ENCODE measurements at regions not wholly inside any gene's neighbourhood (a gene's known extent, or its start where the extent isn't known, plus 50 kb on each side); places are given as distances from the start of the nearest gene placed in this dataset.

DNA sequence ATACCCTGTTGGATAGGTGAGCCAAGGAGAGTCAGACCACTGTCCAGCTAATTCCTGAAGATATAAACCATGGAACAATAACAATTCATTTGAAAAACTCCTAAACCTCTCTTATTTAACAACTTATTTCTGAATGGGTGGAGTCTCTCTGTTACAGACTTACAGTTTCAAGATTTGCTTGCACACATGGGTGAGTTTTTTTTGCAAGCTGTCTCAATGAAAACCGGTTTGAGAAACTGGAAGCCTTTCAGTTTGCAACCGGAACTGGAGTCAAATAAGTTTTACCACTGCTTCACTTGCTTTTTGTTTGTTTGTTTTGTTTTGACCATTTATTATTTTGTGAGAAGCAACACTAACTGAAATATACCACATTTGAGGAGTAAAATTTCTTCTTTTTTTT lies 243.8 kb downstream of the MTERF1 start:
- DNase-seq, result no peak

DNA sequence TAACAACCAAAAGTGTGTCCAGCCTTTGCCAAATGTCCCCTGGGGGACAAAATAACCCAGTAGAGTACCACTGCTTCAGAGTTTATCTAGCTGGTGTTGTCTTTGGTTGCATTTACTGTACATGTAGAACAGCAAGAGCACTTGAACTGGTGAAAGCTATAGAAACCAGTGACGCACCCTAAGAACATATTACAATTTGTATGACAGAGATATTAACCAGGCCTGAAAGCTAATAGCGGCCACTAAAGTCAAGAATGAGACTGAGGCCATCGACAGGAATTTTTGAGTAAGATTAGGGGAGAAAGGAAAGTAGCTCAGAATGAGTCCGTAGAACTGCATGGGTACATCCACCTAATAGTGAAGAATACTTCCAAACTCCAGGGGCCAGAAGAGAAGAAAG lies 236.2 kb downstream of the MTERF1 start:
- no peak for DNase-seq

DNA sequence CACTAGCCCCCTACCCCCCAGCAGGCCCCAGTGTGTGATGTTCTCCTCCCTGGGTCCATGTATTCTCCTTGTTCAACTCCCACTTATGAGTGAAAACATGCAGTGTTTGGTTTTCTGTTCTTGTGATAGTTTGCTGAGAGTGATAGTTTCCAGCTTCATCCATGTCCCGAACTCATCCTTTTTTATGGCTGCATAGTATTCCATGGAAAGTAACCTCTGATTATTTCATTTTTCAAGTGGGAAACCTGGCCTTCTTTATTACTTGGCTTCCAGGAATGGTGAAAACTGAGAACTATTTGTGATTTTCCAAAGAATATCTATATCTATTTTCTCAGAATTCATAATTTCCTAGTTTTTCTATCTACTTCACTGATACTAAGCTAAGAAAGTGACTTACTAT lies 235.0 kb downstream of the MTERF1 start:
- DNase-seq, result no peak

DNA sequence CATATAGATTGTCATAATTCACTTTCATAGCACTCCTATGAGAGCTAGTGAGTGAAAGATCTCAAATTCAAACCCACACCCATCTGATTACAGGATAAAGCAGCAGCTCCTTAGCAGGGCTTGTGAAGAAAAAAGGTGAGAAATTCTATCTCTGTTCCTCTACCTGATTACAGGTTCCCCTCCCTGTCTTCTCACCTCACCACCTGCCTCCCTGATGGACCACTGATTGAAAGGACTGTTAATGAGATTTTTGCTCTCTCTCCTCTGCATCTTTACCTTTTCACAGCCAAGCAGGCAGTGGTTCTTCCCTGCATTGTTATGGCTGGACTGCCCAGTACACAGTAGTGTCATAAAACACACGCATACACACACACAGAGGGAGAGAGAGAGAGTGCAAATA lies 228.5 kb downstream of the MTERF1 start:
- no peak for DNase-seq

DNA sequence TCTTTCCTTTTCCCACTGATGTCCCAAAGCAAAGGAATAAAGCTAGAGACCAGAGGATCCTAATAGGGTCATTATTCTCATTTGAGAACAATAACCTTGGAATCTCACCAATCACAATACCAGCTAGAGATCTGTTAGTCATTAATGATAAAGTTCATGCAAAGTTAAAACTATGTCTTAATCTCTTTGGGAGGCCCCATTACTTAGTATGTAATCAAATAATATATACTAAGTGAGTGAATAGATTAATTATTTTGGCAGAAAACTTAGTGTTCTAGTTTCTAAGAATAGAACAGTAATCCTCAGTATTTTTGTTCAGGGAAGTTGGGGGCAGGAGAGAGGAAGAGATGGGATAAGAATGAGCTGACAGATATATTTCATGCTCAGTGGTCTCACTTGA lies 227.2 kb downstream of the MTERF1 start:
- DNase-seq, result no peak

DNA sequence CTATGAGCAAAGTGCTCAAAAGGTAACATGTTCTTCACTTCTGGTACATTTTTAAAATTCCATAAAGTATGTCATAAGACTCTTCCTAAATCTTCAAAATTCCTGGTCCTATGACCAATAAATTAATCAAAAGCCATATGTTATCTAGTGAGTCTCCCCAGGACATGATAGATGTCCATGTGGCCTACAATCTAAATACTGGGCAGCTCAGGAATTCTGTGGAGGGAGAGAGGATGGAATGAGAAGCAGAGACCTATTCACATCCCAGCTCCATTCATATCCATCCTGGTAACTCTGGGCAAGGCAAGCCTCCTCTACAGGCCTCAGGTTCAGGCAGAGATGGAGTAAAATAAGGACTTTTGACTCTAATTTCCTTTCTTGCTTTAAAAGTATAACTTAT lies 224.8 kb downstream of the MTERF1 start:
- DNase-seq, result no peak

DNA sequence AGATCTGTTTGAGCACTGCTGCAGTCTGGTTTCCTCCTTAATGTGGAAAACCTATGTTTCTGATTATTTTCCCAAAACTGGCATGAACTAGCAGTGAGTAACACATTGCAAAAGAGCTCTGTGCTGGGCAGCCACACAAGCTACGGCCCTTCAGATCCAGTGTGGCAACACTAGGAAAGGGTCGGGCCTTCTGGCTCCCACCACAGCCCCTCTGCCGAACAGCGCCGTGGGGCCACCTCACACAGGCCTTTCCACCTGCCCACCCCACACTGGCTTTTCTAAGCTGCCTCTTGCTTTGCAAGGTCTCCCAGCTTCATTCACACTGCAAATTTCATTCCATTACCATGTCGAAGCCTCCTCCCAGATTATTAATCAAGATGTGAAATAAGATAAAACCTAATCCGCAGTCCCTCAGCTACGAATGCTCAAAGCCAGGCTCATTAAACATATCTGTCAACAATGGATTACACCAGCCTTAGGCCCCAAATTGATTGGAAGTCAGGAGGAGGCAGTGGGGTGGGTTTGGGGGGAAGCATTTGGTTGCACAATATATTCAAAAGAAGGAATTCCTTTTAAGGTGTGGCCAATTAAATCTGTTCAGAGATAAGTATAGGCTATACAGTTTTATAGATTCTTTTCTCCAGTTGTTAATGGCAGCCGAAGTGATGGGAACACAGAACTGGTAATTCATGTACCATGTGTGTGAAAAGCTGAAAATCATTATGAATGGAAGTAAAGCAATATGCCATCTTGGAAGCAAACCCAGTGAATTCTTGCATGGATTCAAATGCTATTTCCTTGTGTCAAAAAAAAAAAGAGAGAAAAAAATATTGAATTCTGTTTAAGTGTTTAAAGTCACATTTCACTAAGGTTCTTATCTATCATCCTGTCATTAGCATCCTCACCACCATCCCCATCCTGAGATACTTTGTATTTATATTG lies 223.7 kb downstream of the MTERF1 start:
- DNase-seq, result no peak

DNA sequence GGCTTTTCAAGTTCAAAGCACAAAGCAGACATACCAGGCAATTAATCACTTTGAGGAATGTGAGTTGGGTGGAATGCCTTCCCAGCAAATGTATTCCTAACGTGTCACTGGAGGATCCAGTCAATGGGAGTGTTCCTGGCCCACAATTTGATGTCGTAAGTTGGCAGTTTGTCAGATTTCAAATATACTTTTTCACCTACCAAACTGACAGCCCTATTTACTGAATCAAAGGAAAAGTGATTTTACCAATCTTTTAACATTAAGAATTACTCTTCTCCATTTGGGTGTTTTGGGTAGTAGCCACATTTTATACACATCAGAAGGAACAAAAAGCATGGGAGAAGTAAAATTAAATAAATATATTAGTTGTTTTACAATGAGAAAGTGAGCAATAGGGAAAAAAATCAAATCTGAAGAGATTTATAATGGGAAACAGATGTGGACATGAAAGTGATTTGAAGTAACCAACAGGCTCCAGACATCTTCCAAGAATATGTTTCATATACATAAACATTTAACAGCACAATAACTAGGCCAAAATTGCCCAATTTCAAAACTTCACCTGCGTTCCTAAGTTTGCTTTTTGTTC lies 222.9 kb downstream of the MTERF1 start:
- no peak for DNase-seq

DNA sequence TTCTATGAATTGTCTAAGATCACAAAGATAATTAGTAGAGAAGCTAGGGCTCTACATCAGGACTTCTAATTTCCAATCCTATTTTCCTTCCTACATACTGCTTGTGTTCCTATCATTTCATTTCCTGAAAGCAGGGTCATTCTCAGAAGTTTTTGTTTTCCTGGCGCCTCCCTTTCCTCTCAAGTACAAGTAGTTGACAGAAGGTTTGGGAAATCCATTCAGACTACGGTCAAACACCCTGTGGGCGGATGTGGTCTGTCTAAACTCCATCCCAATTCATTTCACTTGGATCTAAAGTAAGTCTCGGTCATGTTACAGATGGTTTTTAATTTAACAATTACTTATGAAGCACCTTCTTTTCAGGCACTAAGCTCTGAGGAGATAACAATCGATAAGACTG lies 221.4 kb downstream of the MTERF1 start:
- no peak for DNase-seq

DNA sequence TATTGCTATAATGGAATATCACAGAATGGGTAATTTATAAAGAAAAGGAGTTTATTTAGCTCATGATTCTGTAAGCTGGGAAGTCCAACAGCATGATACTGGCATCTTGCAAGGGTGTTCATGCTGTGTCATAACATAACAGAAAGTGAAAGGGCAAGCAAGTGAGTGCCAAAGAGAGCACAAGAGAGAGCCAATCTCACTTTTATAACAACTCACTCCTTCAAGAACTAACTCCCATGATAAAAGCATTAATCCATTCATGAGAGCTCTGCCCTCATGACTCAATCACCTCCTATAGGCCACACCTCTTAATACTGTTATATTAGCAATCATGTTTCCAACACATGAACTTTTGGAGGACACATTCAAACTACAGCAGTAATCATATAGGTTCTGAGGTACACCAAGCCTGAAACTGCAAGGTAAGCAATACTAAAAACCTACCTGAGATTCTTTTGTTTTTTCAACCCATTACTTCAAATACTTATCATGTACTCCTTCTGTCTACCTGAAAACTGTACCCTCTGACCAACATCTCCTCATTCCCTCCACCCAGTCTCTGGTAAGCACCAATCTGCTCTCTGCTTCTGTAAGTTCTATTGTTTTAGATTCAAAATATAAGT lies 219.7 kb downstream of the MTERF1 start:
- DNase-seq, result no peak

DNA sequence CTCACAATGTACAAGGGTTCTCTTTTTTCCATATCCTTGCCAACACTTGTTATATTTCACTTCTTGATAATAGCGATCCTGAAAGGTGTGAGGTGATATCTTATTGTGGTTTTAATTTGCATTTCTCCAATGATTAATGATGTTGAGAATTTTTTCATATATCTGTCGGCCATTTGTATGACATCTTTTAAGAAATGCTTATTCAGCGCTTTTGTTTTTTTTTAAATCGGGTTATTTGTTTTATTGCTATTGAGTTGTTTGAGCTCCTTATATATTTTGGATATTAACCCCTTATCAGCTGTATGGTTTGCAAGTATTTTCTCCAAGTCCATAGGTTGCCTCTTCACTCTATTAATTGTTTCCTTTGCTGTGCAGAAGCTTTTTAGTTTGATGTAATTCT lies 218.8 kb downstream of the MTERF1 start:
- DNase-seq, result no peak

DNA sequence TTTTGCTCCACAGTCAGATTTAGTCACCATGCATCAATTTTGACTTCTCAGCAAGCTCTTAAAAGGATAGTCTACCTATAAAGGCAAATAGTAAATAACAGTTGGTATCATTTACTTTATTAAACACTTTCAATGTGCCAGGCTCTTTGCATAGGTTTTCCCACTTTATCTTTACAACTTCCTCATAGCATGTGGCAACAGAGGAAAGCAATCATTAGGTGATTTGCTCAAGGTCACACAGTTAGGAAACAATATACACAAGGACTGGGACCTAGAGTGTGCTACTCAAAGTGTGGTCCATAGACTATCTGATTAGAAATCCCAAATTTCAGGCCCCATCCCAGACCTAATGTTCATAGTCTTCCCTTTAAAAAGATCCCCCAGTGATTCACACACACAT lies 212.3 kb downstream of the MTERF1 start:
- DNase-seq, result no peak

DNA sequence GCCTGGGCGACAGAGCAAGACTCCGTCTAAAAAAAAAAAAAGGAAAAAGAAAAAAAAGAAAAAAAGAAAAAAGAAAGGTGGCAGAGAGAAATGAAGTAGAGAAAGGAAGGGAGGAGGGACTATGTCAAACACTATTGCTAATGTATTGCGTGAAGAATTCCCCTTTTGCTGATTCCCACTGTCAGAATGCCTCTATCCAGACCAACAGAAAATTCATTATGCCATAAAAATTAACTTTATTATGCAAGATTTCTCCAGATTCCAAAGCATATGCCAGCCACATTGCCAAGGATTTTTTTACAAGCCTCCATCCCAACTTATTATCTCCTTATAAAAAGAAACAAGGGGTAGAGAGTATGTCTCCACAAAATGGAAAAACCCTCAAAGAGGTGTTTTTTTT lies 209.3 kb downstream of the MTERF1 start:
- DNase-seq, result no peak

DNA sequence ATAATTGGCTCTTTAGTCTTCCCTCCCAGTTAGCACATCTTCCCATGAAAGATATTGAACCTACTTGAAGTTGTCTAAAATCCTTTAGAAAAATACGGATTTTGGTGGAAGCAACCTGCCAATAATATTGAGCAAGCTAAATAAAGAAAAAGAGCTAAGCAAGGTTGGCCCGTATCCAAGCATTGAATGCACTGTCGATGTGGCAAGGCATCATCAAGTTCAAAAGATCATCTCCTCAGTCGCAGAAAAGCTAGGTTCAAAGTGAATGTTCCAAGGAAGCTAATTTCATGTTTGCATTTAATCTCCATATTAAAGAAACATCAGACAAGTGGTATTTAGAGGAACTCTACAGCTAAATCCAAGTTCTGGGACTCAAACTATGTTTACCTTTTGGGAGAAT lies 206.0 kb downstream of the MTERF1 start:
- DNase-seq, result no peak

DNA sequence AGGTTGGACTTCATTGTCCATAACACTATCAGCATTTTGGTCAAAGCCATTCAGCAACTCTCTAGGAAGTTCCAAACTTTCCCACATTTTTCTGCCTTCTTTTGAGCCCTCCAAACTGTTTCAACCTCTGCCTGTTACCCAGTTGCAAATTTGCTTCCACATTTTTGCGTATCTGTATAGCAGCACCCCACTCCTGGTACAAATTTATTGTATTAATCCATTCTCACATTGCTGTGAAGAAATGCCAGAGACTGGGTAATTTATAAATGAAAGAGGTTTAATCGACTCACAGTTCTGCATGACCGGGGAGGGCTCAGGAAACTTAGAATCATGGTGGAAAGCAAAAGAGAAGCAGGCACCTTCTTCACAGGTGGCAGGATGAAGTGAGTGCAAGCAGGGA lies 198.8 kb downstream of the MTERF1 start:
- DNase-seq, result no peak

DNA sequence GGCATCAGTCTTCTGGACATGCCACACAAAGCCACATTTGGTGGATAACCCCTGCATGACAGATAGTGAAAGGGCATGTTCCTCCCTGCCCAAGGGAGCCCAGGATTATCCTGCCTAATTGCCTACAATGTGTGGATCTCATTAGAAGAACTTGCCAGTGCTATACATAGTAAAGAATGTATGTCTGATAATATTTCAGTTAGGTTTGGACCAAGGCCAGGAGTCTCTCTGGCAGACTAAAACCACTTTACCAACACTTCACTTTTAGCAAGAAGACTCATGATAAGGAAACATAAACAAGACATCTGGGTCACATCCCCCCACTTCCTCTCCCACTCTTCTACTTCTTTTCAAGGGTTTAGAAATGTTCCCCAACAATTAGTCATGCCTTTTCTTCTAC lies 196.7 kb downstream of the MTERF1 start:
- DNase-seq, result peak in 1 of 2 experiments; percentile 10

DNA sequence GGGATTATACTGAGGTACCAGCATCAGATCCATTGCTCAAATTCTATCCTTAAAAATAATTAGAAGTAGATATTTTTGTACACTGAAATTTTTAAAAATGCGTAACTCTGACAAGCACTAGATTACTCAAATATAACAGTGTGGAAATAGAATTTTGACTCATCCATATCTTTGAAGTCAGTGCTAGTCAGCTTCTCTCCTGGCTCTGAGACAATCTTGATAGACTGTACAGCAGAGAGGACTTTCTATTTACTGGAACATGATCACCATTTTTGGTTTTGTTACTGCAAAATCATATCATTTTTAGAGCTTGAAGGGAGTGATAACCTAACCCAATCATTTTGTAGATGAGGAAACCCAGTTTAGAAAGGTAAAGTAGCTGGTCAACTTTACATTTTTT lies 195.0 kb downstream of the MTERF1 start:
- no peak for DNase-seq

DNA sequence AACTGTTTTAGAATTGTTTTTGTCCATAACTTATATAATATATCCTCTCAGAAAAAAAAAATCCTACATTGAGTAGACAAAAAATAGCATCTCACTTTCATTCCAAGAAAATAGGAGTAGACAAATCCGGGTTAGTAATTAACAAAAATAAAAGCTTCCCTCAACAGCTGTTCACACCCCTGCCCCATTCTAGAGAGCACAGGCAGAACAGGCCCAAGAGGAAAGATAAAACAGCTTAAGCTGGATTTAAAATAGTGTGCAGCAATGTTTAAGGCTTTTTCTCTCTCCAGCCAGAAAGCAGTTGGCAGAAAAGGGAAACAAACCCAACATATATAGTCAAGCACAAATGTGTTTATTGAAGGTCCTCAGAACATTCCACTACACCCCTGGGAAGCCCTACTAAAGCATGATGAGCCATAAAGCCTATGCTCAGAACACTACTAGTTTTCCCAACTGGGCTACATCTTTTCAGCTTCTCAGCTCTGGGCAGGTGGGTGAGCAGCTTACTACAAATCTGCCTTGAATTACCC lies 189.9 kb downstream of the MTERF1 start:
- no peak for DNase-seq

DNA sequence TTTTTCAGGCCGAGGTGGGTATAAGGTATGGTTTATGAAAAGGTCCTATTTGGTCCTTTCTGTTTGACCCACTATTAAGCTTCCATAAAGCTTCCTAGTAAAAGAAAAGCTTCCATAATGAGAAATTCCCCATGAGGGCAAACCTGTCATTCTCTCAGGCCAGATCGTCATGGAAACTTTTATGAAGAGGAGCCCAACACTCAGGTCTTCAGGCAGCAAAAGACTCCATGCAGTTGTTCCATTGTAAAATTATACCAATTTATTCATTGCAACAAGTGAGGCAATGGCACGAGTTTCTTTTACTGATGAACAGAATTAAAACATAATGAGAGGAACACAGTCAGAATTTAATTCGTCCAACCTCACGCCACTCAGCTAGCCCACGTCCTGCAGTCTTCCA lies 188.6 kb downstream of the MTERF1 start:
- DNase-seq, result no peak

DNA sequence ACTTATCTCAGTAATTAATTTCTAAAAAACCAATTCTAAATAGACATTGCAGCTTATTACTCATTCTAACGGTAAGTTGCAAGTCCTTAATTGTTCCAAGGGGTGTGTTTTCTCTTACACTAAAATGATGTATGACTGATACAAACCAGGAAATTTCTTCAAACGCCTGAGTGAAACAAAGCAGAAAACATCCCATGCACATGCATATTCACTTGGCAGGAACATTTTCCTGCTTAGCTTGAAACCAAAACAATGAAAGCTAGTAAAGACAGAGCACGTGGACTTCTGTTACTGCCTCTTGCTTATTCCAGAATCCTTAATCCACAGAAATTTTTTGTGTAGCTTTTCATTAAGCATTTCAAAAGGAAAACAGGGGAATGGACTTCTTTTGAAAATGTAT lies 187.7 kb downstream of the MTERF1 start:
- no peak for DNase-seq

DNA sequence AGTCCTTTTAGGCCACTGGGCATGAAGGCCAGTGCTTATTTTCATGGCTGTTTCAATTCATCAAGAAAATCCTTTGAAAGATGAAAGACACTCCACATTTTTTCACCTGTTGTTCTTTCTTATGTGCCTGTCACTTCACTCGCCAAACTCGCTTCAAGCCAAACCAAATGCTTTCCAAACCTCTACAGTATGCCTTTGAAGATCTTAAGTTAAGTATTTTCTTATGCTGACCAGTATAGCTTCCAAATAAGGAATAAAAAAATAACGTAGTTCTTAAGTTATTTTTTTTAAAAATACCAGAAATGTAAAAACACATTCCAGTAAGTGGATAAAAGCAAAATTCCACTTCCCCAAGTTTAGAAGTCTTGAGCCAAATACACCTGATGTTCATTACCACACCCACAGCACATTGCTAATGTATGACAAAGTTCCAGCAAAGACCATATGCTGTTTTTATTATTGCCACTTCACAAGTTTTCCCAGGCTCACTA lies 186.1 kb downstream of the MTERF1 start:
- DNase-seq, result no peak

DNA sequence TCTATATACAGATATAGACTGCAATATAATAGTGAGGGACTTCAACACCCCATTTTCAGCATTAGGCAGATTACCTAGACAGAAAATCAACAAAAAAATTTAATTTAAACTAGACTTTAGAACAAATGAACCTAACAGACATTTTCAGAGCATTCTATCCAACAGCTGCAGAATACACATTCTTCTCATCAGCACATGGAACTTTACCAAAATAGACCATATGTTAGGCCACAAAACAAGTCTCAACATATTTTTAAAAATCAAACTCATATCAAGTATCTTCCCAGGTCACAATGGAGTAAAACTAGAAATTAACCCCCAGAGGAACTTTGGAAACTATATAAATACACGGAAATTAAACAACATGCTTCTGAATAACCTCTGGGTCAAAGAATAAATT lies 169.6 kb downstream of the MTERF1 start:
- no peak for DNase-seq

DNA sequence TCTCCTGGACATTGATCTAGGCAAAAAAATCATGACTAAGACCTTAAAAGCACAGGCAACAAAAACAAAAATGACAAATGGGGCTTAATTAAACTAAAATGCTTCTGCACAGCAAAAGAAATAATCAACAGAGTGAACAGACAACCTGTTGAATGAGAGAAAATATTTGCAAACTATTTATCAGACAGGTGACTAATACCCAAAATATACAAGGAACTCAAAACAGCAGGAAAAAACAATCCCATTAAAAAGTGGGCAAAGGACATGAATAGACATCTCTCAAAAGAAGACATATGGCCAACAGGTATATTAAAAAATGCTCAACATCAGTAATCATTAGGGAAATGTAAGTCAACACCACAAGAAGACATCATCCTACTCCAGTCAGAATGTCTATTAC lies 166.8 kb downstream of the MTERF1 start:
- DNase-seq, result no peak
